ENCODE measurements at regions not wholly inside any gene's neighbourhood (a gene's known extent, or its start where the extent isn't known, plus 50 kb on each side); places are given as distances from the start of the nearest gene placed in this dataset.

DNA sequence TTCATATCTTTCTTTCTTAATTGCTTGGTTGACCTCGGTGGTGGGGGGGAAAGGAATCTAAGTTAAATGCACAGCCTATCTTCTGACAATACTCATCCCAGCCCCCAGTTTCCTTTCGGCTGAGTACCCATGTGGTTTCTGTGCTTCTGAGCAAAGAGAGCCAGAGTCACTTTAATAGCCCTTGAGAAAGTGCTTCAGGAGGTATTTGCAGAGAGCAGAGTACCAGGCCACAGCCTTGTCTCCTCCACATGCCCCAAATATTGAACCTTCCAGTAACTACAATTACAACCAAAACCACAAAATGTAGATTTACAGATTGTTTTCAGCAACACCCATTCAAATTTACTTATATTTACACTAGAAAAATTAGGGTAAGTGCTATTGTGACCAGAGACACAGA, 647.4 kb downstream of the NR2F2 start:
- H3K56ac ChIP-seq (ENCODE audit: extremely low read depth, insufficient read depth, low read length) = no peak overlapping the region
- peaks cover 11% of the 10 kb centered on the region for H3K9me3 ChIP-seq (ENCODE audit: control insufficient read depth, insufficient read depth, low read length)
- ATAC-seq (ENCODE audit: low read depth) (no peak), DNase-seq (no peak)
- H2AK9ac ChIP-seq (replicated peaks; ENCODE audit: low read depth, low read length, poor library complexity) = no peak overlapping the region
- no peak overlapping the region for H2AK5ac ChIP-seq (ENCODE audit: low read depth, low read length)
- H3K18ac ChIP-seq (ENCODE audit: low read depth, low read length) = no peak overlapping the region
- no peaks in the 10 kb centered on the region for H3K36me3 ChIP-seq (ENCODE audit: control insufficient read depth, insufficient read depth, low read length)
- no peak overlapping the region for H4K8ac ChIP-seq (ENCODE audit: low read depth in 2 of 2, low read length in 2 of 2)
- ChIA-PET POLR2A (ENCODE audit: unreplicated experiment) (no interaction called here), CTCF (no interaction called here)
- H4K91ac ChIP-seq (ENCODE audit: insufficient read depth, low read depth, low read length) = no peak overlapping the region
- no peak overlapping the region for H3K4me3 ChIP-seq (ENCODE audit: insufficient read depth, low read depth, low read length)
- BruUV-seq (replicated peaks) = no TSS peak
- H3K14ac ChIP-seq (replicated peaks; ENCODE audit: low read depth, low read length) = no peak overlapping the region
- H2BK5ac ChIP-seq (ENCODE audit: low read depth, low read length, poor library complexity, severe bottlenecking) = no peak overlapping the region
- no peaks in the 10 kb centered on the region for H3K27me3 ChIP-seq (ENCODE audit: control insufficient read depth, insufficient read depth, low read length)
- no peak overlapping the region for H2BK15ac ChIP-seq (ENCODE audit: low read depth, low read length)
- no peaks in the 10 kb centered on the region for H3K79me1 ChIP-seq (ENCODE audit: low read depth in 1 of 2, low read length in 2 of 2)
- in situ Hi-C loops (cut with MboI; ENCODE audit: low sequenced_read_pairs) = no loop called here
- no peak overlapping the region for H2AFZ ChIP-seq (replicated peaks; ENCODE audit: low read length, poor library complexity)
- H3K23ac ChIP-seq (ENCODE audit: low read depth, low read length) = no peak overlapping the region
- no peak overlapping the region for H3K27ac ChIP-seq (ENCODE audit: insufficient read depth, low read length)
- dilution Hi-C loops (cut with HindIII; ENCODE audit: low sequenced_read_pairs, unreplicated experiment) = no loop called here
- WGBS, 2 experiments (ENCODE audit: extremely low coverage in 2 of 2, insufficient read length in 1 of 2) = no CpG with 5 or more reads among the region's 2 CpGs
- no peak overlapping the region for H3K9ac ChIP-seq (ENCODE audit: low read depth, low read length)
- H3K4ac ChIP-seq (ENCODE audit: low read depth, low read length) = no peak overlapping the region
- H4K20me1 ChIP-seq (ENCODE audit: insufficient read depth, low read length) = no peaks in the 10 kb centered on the region
- no peaks in the 10 kb centered on the region for H3K9me1 ChIP-seq (ENCODE audit: insufficient read depth, low read length)
- H2BK20ac ChIP-seq (ENCODE audit: low read depth, low read length) = no peak overlapping the region
- H3K4me2 ChIP-seq (ENCODE audit: low read depth, low read length) = no peak overlapping the region
- no peak for TF ChIP-seq RFX5 (IDR thresholded peaks at IDR 0.05; ENCODE audit: low read depth, low read length)
- no peak for TF ChIP-seq USF2 (IDR thresholded peaks at IDR 0.05; ENCODE audit: low read depth, low read length)
- TF ChIP-seq ELK1 (IDR thresholded peaks at IDR 0.05; ENCODE audit: borderline replicate concordance, low read depth, low read length) = no peak
- no peak for TF ChIP-seq NFE2L2 (IDR thresholded peaks at IDR 0.05; ENCODE audit: low read depth, low read length)
- intact Hi-C loops (cut with micrococcal nuclease) = no loop called here
- no peak overlapping the region for H4K5ac ChIP-seq (ENCODE audit: low read depth, low read length)
- no peak overlapping the region for H2BK120ac ChIP-seq (ENCODE audit: low read depth, low read length)
- no peaks in the 10 kb centered on the region for H3K4me1 ChIP-seq (ENCODE audit: control insufficient read depth, insufficient read depth, low read length)

All from IMR-90 (cell line).